HCT116 (cell line): ENCODE measurements at regions not wholly inside any gene's neighbourhood (a gene's known extent, or its start where the extent isn't known, plus 50 kb on each side); places are given as distances from the start of the nearest gene placed in this dataset.

Experiments used
- ATAC-seq: fragments of 200-7000 bp; cut with Tn5 transposase; 2 replicates; pipeline ENCODE4 v1.9.1; 2020; ENCODE audit warnings: mild to moderate bottlenecking, moderate library complexity
- BruUV-seq: library from RNA; stranded (reverse); fragments of 400-500 nt; replicated peaks from 2 replicates; lab custom pipeline; 2021; lab: Mats Ljungman, UMichigan
- CTCF ChIA-PET: fragments of 300-600 bp; sonication (Branson Sonifier 250); formaldehyde crosslinking; loops from one replicate; lab custom pipeline; 2021; ENCODE audit warnings: antibody characterized with exemption; lab: Charles Lee
- POLR2A ChIA-PET: fragments of 300-600, 350-600 bp; sonication (Branson Sonifier 250); formaldehyde crosslinking; loops from one replicate; lab custom pipeline; 2021; ENCODE audit warnings: antibody characterized with exemption; lab: Charles Lee
- RAD21 ChIA-PET, 2 experiments: fragments of 300-600 bp; sonication (Branson Sonifier 250); formaldehyde crosslinking; loops; one replicate each; lab custom pipeline; 2023; ENCODE audit warnings: low total read pairs in 2 of 2; ENCODE audit not compliant: uncharacterized antibody in 2 of 2, unreplicated experiment in 2 of 2, low non-redundant PET in 1 of 2; lab: Charles Lee
- DNase-seq: peaks from one replicate; pipeline ENCODE4 v3.0.0-alpha.2; 2010; ENCODE audit warnings: low read depth, low spot score
- H2AFZ ChIP-seq: fragments of 200-600 bp; shearing (Covaris generic), sonication (generic); 2 replicates; pipeline ENCODE4 v1.6.1; 2017; ENCODE audit warnings: low read depth, mixed run types, mixed read lengths, antibody characterized with exemption, low read length; ENCODE audit not compliant: poor library complexity, severe bottlenecking
- H3K27ac ChIP-seq: 2 replicates; pipeline ENCODE4 v1.5.1; 2012; ENCODE audit warnings: low read depth, low read length
- H3K27me3 ChIP-seq: fragments of 200-600 bp; sonication (generic); 2 replicates; pipeline ENCODE4 v1.6.1; 2016; ENCODE audit warnings: mixed run types, low read length, mixed read lengths; ENCODE audit not compliant: insufficient read depth
- H3K36me3 ChIP-seq, 2 experiments: fragments of 200-500 bp in 1 of 2; fragments of 200-600 bp in 1 of 2; sonication (Bioruptor generic) in 1 of 2; sonication (generic) in 1 of 2; 2 replicates each; pipeline versions ENCODE4 v1.5.1 to v1.6.1; 2014 to 2016; ENCODE audit warnings: low read length in 2 of 2, inconsistent platforms in 1 of 2, mixed read lengths in 1 of 2, mixed run types in 1 of 2; ENCODE audit not compliant: insufficient read depth in 2 of 2, control insufficient read depth in 1 of 2
- H3K4me1 ChIP-seq, 2 experiments: fragments of 200-600 bp in 1 of 2; sonication (generic) in 1 of 2; 2 replicates each; pipeline versions ENCODE4 v1.5.1 to v1.6.1; 2012 to 2017; ENCODE audit warnings: low read length in 2 of 2, inconsistent platforms in 1 of 2, mild to moderate bottlenecking in 1 of 2, mixed read lengths in 1 of 2, mixed run types in 1 of 2, moderate library complexity in 1 of 2; ENCODE audit not compliant: insufficient read depth in 2 of 2, control insufficient read depth in 1 of 2
- H3K4me2 ChIP-seq: fragments of 200-600 bp; sonication (generic); 2 replicates; pipeline ENCODE4 v1.6.1; 2017; ENCODE audit warnings: mixed run types, low read length, mixed read lengths
- H3K4me3 ChIP-seq, 2 experiments: fragments of 200-600 bp in 1 of 2; sonication (generic) in 1 of 2; replicated peaks in 1 of 2; 2 replicates each; pipeline ENCODE4 v1.5.1; 2011 to 2016; ENCODE audit warnings: low read length in 2 of 2, control low read depth in 1 of 2, low read depth in 1 of 2, mild to moderate bottlenecking in 1 of 2, mixed read lengths in 1 of 2, mixed run types in 1 of 2
- H3K79me2 ChIP-seq: fragments of 200-600 bp; sonication (generic); 2 replicates; pipeline ENCODE4 v1.6.1; 2017; ENCODE audit warnings: mild to moderate bottlenecking, mixed run types, low read length, moderate library complexity, mixed read lengths; ENCODE audit not compliant: insufficient read depth
- H3K9ac ChIP-seq: fragments of 200-600 bp; sonication (generic); 2 replicates; pipeline ENCODE4 v1.6.1; 2016; ENCODE audit warnings: low read length, mixed read lengths
- H3K9me2 ChIP-seq: fragments of 200-600 bp; sonication (generic), shearing (Covaris generic); 2 replicates; pipeline ENCODE4 v1.6.1; 2017; ENCODE audit warnings: mixed run types, mild to moderate bottlenecking, moderate library complexity; ENCODE audit not compliant: insufficient read depth
- H3K9me3 ChIP-seq, 2 experiments: fragments of 200-500 bp in 1 of 2; fragments of 200-600 bp in 1 of 2; sonication (Bioruptor generic) in 1 of 2; sonication (generic) in 1 of 2; 2 replicates each; pipeline ENCODE4 v1.6.1; 2014 to 2017; ENCODE audit warnings: low read length in 2 of 2, mixed read lengths in 2 of 2, inconsistent platforms in 1 of 2, low read depth in 1 of 2, mild to moderate bottlenecking in 1 of 2, mixed run types in 1 of 2, moderate library complexity in 1 of 2; ENCODE audit not compliant: control insufficient read depth in 1 of 2, insufficient read depth in 1 of 2
- H4K20me1 ChIP-seq: fragments of 200-600 bp; sonication (generic), shearing (Covaris generic); 2 replicates; pipeline ENCODE4 v1.6.1; 2017; ENCODE audit warnings: mixed run types, mild to moderate bottlenecking, moderate library complexity; ENCODE audit not compliant: insufficient read depth
- CEBPB ChIP-seq: IDR thresholded peaks from 2 replicates; pipeline ENCODE4 v1.6.1; 2012; ENCODE audit warnings: low read depth
- CTCF ChIP-seq, 3 experiments: fragments of 200-600 bp in 1 of 3; sonication (generic) in 1 of 3; IDR thresholded peaks in 2 of 3; conservative IDR thresholded peaks in 1 of 3; 2 replicates each; pipeline ENCODE4 v1.5.1; 2012 to 2017; ENCODE audit warnings: low read depth in 2 of 3, low read length in 2 of 3, antibody characterized with exemption in 1 of 3, borderline replicate concordance in 1 of 3, control low read depth in 1 of 3, mild to moderate bottlenecking in 1 of 3, mixed read lengths in 1 of 3, mixed run types in 1 of 3, moderate library complexity in 1 of 3; ENCODE audit not compliant: insufficient read depth in 1 of 3
- EGR1 ChIP-seq: IDR thresholded peaks from 2 replicates; pipeline ENCODE4 v1.6.1; 2012; ENCODE audit warnings: low read depth
- ELF1 ChIP-seq: IDR thresholded peaks from 2 replicates; pipeline ENCODE4 v1.6.1; 2012; ENCODE audit warnings: low read depth, borderline replicate concordance
- EZH2 ChIP-seq: fragments of 200-600 bp; sonication (generic); IDR thresholded peaks from 2 replicates; pipeline ENCODE4 v1.6.1; 2017; ENCODE audit warnings: antibody characterized with exemption, mixed run types
- EZH2phosphoT487 ChIP-seq: fragments of 200-600 bp; IDR thresholded peaks from 2 replicates; pipeline ENCODE4 v1.6.1; 2018; ENCODE audit warnings: antibody characterized with exemption, borderline replicate concordance
- FOSL1 ChIP-seq: IDR thresholded peaks from 2 replicates; pipeline ENCODE4 v1.6.1; 2012; ENCODE audit warnings: low read depth
- MAX ChIP-seq: IDR thresholded peaks from 2 replicates; pipeline ENCODE4 v1.6.1; 2012
- RAD21 ChIP-seq: IDR thresholded peaks from 2 replicates; pipeline ENCODE4 v1.6.1; 2012; ENCODE audit warnings: low read depth, mild to moderate bottlenecking
- REST ChIP-seq: IDR thresholded peaks from 2 replicates; pipeline ENCODE4 v1.6.1; 2012; ENCODE audit warnings: low read depth
- SIN3A ChIP-seq: IDR thresholded peaks from 2 replicates; pipeline ENCODE4 v1.6.1; 2012; ENCODE audit warnings: low read depth
- SP1 ChIP-seq: IDR thresholded peaks from 2 replicates; pipeline ENCODE4 v1.6.1; 2012; ENCODE audit warnings: low read depth
- SRF ChIP-seq: IDR thresholded peaks from 2 replicates; pipeline ENCODE4 v1.6.1; 2012; ENCODE audit warnings: low read depth
- TCF7L2 ChIP-seq: IDR thresholded peaks from 2 replicates; pipeline ENCODE4 v1.7.0; 2011; ENCODE audit warnings: borderline replicate concordance, inconsistent platforms; ENCODE audit not compliant: insufficient read depth, insufficient read length; ENCODE audit errors: extremely low read depth
- YY1 ChIP-seq: IDR thresholded peaks from 2 replicates; pipeline ENCODE4 v1.6.1; 2011; ENCODE audit warnings: low read length, low read depth, moderate library complexity, mild to moderate bottlenecking; ENCODE audit not compliant: insufficient replicate concordance; ENCODE audit errors: extremely low read depth
- ZBTB33 ChIP-seq: IDR thresholded peaks from 2 replicates; pipeline ENCODE4 v1.6.1; 2011; ENCODE audit warnings: mild to moderate bottlenecking, low read length, moderate library complexity; ENCODE audit not compliant: insufficient replicate concordance; ENCODE audit errors: extremely low read depth
- ZNF274 ChIP-seq: fragments of 200-500 bp; sonication (Bioruptor generic); IDR thresholded peaks from 2 replicates; pipeline ENCODE4 v1.6.1; 2014; ENCODE audit warnings: mild to moderate bottlenecking, low read depth, low read length, inconsistent platforms
- intact Hi-C: fragments of 100-400 bp; cut with micrococcal nuclease; formaldehyde crosslinking; loops from 2 replicates; pipeline ENCODE4 v1.10.0; 2022

- no peak for TF ChIP-seq EZH2
- no peak for TF ChIP-seq RAD21
- no peak for TF ChIP-seq ZNF274
- TF ChIP-seq MAX = no peak
- no peak for TF ChIP-seq SIN3A
- TF ChIP-seq YY1 = no peak
- no peak for TF ChIP-seq CEBPB
- TF ChIP-seq ELF1 = no peak
- TF ChIP-seq TCF7L2 = no peak
- TF ChIP-seq EZH2phosphoT487 = no peak
- no peak for TF ChIP-seq CTCF (IDR thresholded peaks at IDR 0.05 in 2 of 3, conservative IDR thresholded peaks at IDR 0.05 in 1 of 3; ENCODE audit: borderline replicate concordance in 1 of 3, insufficient read depth in 1 of 3, low read depth in 2 of 3, low read length in 2 of 3)
- no peak for TF ChIP-seq SP1
- no peak for TF ChIP-seq FOSL1
- TF ChIP-seq ZBTB33 = no peak
- TF ChIP-seq EGR1 = no peak
- no peak for TF ChIP-seq REST
- TF ChIP-seq SRF = no peak
- no TSS peak for BruUV-seq
- no peak for ATAC-seq
Measured at GRCh38 chr5:120007598-120007997, 378.2 kb downstream of the FAM170A start.

More at GRCh38 chr5:120007598-120007997, 378.2 kb downstream of the FAM170A start:
- H3K27ac ChIP-seq = no peak overlapping the region
- ChIA-PET RAD21 (no interaction called here), POLR2A (no interaction called here), CTCF (no interaction called here)
- no peak overlapping the region for H2AFZ ChIP-seq
- no peak for DNase-seq
- no peaks in the 10 kb centered on the region for H3K9me2 ChIP-seq
- H3K9ac ChIP-seq = no peak overlapping the region
- no peak overlapping the region for H3K4me2 ChIP-seq
- no peaks in the 10 kb centered on the region for H3K4me1 ChIP-seq
- H3K27me3 ChIP-seq = no peaks in the 10 kb centered on the region
- no peaks in the 10 kb centered on the region for H3K79me2 ChIP-seq
- H3K9me3 ChIP-seq = no peaks in the 10 kb centered on the region
- intact Hi-C loops = no loop called here
- no peak overlapping the region for H3K4me3 ChIP-seq
- H3K36me3 ChIP-seq = no peaks in the 10 kb centered on the region
- no peaks in the 10 kb centered on the region for H4K20me1 ChIP-seq
